ENCODE measurements at regions not wholly inside any gene's neighbourhood (a gene's known extent, or its start where the extent isn't known, plus 50 kb on each side); places are given as distances from the start of the nearest gene placed in this dataset.

- CTCF ChIA-PET, result no interaction called here
- peaks cover 65% of the 10 kb centered on the region for H3K4me1 Mint-ChIP-seq
- ATAC-seq (no peak), DNase-seq (ENCODE audit: low spot score) (no peak)
- peaks cover 19% of the 10 kb centered on the region for H3K9me3 Mint-ChIP-seq
- no peak overlapping the region for H3K27ac Mint-ChIP-seq
- peaks cover 6% of the 10 kb centered on the region; the same call in 1 of the 2 replicates for H3K36me3 Mint-ChIP-seq
- H3K27me3 Mint-ChIP-seq (ENCODE audit: low read depth), result no peaks in the 10 kb centered on the region
- POLR2A ChIA-PET, result no interaction called here
- TF ChIP-seq RELA (CRISPR knock-in tag; IDR thresholded peaks at IDR 0.05; ENCODE audit: borderline replicate concordance), result no peak
- H3K4me3 Mint-ChIP-seq, result no peak overlapping the region
Measured at GRCh38 chr6:22627644-22628043, 58.3 kb downstream of the HDGFL1 start.

- Mint-ChIP-seq H3K4me3 (no peak overlapping the region), H3K27me3 (ENCODE audit: low read depth) (no peaks in the 10 kb centered on the region), H3K36me3 (peaks cover 6% of the 10 kb centered on the region; the same call in 1 of the 2 replicates), H3K27ac (no peak overlapping the region), H3K4me1 (peaks cover 43% of the 10 kb centered on the region), H3K9me3 (peaks cover 19% of the 10 kb centered on the region)
- ChIA-PET POLR2A (no interaction called here), CTCF (no interaction called here)
- DNase-seq (ENCODE audit: low spot score), result no peak
- ATAC-seq, result no peak
- TF ChIP-seq ZNF423 (CRISPR knock-in tag; IDR thresholded peaks at IDR 0.05), result no peak
- no peak for TF ChIP-seq ZNF416 (CRISPR knock-in tag; IDR thresholded peaks at IDR 0.05)
- no peak for TF ChIP-seq IRF2 (CRISPR knock-in tag; IDR thresholded peaks at IDR 0.05; ENCODE audit: borderline replicate concordance, low read depth)
- no peak for TF ChIP-seq MAX (CRISPR knock-in tag; IDR thresholded peaks at IDR 0.05)
- no peak for TF ChIP-seq ZNF532 (CRISPR knock-in tag; IDR thresholded peaks at IDR 0.05; ENCODE audit: borderline replicate concordance)
- TF ChIP-seq ZNF121 (CRISPR knock-in tag; IDR thresholded peaks at IDR 0.05), result no peak
- no peak for TF ChIP-seq RELA (CRISPR knock-in tag; IDR thresholded peaks at IDR 0.05; ENCODE audit: borderline replicate concordance)
- no peak for TF ChIP-seq AFF4 (CRISPR knock-in tag; IDR thresholded peaks at IDR 0.05; ENCODE audit: borderline replicate concordance)
- no peak for TF ChIP-seq ZNF232 (CRISPR knock-in tag; IDR thresholded peaks at IDR 0.05)
- no peak for TF ChIP-seq CTCF (IDR thresholded peaks at IDR 0.05)
- TF ChIP-seq CREM (CRISPR knock-in tag; IDR thresholded peaks at IDR 0.05), result no peak
- TF ChIP-seq ZNF396 (CRISPR knock-in tag; IDR thresholded peaks at IDR 0.05; ENCODE audit: borderline replicate concordance), result no peak
- TF ChIP-seq USF2 (CRISPR knock-in tag; IDR thresholded peaks at IDR 0.05), result no peak
- no peak for TF ChIP-seq ZNF671 (CRISPR knock-in tag; IDR thresholded peaks at IDR 0.05)
- no peak for TF ChIP-seq CDX4 (CRISPR knock-in tag; IDR thresholded peaks at IDR 0.05; ENCODE audit: borderline replicate concordance)
- TF ChIP-seq ZSCAN18 (CRISPR knock-in tag; IDR thresholded peaks at IDR 0.05), result no peak
Measured at GRCh38 chr6:22631091-22631490, 61.7 kb downstream of the HDGFL1 start.
